Fibroblast of the conjunctiva (primary cell): ENCODE measurements at regions not wholly inside any gene's neighbourhood (a gene's known extent, or its start where the extent isn't known, plus 50 kb on each side); places are given as distances from the start of the nearest gene placed in this dataset.

Experiments
- DNase-seq: peaks from one replicate; pipeline ENCODE4 v3.0.0-alpha.2; 2010; ENCODE audit warnings: low read depth

GRCh38 chr18:22355598-22355997, 62.1 kb downstream of the CTAGE1 start:
- DNase-seq = no peak

DNA sequence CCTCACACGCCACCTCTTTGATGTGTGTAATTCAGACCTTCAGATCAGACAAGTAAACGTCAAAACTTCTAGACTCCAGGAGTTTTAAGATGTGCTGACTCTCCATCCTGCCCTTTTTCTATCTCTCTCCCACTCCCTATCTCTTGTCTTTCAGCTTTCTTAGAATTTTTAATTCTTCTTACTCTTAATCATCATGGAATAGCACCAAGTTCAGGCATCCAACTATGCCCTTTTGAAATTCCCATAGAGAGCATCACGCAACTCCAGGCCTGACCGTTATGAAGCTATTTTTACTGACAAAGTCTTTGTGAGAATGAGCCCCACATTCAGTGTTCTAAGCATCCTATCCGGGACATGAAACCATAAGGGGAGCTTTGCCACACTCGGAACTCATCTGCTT, 62.6 kb downstream of the CTAGE1 start:
- no peak for DNase-seq

- DNase-seq = no peak
Observed at GRCh38 chr18:22349966-22350365, 67.7 kb downstream of the CTAGE1 start.

- no peak for DNase-seq
Observed at GRCh38 chr18:22349317-22349898, 68.3 kb downstream of the CTAGE1 start.

GRCh38 chr18:22348521-22349316, 69.0 kb downstream of the CTAGE1 start:
- DNase-seq = no peak

GRCh38 chr18:22347606-22348511, 69.9 kb downstream of the CTAGE1 start:
- DNase-seq = no peak

- no peak for DNase-seq
Observed at GRCh38 chr18:22346953-22347605, 70.6 kb downstream of the CTAGE1 start.

GRCh38 chr18:22346401-22346952, 71.2 kb downstream of the CTAGE1 start:
- DNase-seq = no peak

- DNase-seq = no peak
Observed at GRCh38 chr18:22345718-22346117, 72.0 kb downstream of the CTAGE1 start.

- no peak for DNase-seq
Observed at GRCh38 chr18:22344908-22345670, 72.6 kb downstream of the CTAGE1 start.

DNA sequence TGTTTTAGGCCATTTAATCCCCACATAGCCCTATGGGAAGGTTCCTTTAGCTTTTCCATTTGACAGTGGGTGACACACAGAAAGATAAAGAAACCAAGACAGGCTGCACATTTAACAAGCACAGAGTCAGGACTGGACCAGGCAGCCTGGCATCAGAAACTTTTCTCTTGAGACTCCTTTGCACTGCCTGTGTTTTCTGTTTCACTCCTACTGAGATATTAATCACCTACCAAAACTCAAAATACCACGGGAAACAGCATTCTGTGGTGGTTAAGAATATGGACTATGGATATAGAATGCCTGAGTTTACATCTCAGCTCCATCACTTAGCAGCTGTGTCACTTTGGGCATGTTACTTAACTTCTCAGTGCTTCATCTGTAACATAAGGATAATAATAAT, 73.3 kb downstream of the CTAGE1 start:
- DNase-seq = no peak

DNA sequence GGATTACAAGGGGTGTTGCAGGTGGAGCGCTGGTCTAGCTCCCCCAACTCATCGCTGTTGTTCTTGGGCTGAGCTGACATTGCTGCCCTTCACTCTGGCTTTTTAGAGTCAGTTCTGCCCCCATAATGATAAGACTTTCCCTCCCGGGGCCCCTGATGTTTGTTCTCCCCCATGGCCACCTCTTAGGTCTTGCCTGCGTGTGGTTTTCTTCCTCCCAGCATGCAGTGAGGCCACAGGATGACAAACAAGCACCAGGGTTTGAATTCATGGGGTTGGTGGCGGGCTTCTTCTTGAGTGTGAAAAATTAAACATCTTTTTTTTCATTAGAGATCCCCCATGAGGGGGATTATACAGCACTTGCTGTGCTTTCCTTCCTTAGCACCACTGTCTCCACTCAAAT, 74.1 kb downstream of the CTAGE1 start:
- DNase-seq = no peak

DNA sequence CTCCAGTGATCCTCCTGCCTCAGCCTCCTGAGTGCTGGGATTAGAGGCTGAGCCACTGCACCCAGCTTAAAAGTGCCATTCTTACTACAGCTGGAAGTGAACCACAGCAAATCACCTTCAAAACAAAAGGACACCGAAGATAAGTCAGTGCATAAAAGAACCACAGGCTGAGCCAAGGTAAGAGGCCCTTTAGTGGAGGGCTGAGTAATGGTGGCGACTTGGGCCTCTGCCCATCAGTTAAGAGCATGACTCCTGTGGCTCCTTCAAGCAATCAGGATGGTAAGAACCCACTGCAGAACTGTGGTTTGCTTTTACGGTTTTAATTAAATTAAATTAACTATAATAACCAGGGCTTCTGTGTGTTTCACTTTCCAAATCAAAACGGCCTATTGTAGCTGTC, 75.1 kb downstream of the CTAGE1 start:
- no peak for DNase-seq

GRCh38 chr18:22340331-22340730, 77.4 kb downstream of the CTAGE1 start:
- DNase-seq = no peak

- no peak for DNase-seq
Observed at GRCh38 chr18:22339913-22340312, 77.8 kb downstream of the CTAGE1 start.

- no peak for DNase-seq
Observed at GRCh38 chr18:22337833-22338232, 79.9 kb downstream of the CTAGE1 start.

DNA sequence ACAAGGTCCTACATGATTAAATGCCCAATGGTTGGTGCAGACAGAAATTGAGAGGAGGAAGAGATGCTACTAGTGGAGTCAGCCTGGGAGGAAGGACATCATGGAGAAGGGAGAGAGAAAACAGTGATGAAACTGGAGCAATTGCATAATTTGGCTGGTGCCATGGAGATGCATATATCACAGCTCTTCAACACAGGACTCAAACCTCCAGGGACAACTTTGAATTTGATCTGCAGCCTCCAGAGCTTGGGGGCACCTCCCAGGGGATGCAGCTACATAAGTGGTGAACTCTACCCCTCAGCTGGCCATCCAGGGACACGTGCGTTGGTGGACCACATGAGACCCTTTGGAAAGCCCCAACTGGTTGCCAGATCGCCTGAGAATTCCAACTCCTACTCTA, 80.4 kb downstream of the CTAGE1 start:
- DNase-seq = no peak

DNA sequence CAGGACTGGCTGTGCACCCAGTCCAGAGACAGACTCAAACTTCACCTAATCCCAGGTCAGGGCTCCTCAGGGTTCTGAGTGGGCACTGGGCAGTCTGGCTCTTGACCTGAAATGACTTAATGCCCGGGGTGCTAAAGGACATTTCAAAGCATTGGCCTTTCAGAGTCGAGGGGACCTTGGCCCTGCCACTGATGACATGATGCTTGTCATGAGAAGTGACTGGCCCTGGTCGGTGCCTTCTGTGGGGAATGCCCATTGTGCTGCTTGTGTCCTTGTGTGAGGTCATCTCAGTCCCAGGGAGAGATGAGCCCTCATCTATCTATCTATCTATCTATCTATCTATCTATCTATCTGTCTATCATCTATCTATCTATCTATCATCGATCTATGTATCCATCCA, 81.3 kb downstream of the CTAGE1 start:
- no peak for DNase-seq

DNA sequence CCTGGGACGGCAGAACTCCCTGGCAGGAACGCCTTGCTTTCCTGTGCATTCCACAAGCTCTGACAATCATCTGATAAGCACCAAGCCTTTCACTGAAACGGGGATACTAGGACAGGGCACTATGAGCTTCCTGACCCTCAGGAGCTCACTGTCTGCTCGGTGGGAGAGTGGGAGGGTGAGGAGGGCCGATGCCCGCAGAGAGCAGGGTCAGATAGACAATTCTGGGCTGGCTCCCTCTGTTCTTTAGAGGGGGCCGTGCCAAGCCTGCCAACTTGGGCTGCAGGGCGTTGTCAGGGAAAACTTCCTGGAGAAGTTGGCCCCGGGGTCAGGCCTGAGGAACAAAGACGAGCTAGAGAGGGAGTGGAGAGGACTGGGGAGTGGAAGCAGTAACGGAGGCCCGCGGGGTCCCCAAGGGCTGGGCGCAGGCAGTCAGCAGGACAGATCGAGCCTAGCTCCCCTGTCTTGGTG, 82.0 kb downstream of the CTAGE1 start:
- DNase-seq = no peak

- DNase-seq = no peak
Observed at GRCh38 chr18:22334567-22334966, 83.1 kb downstream of the CTAGE1 start.

- no peak for DNase-seq
Observed at GRCh38 chr18:22332590-22332989, 85.1 kb downstream of the CTAGE1 start.
